GM18505 (cell line): ENCODE measurements at regions not wholly inside any gene's neighbourhood (a gene's known extent, or its start where the extent isn't known, plus 50 kb on each side); places are given as distances from the start of the nearest gene placed in this dataset.
"Not testable (repeated sequence)": the region's sequence is repeated elsewhere in the genome, so short reads cannot be mapped to it uniquely, and the experiment has no call there.

Experiments
- ATAC-seq: cut with Tn5 transposase; IDR thresholded peaks from one replicate; pipeline ENCODE4 v1.9.1; 2021; ENCODE audit not compliant: unreplicated experiment
- POLR2A ChIP-seq: IDR thresholded peaks from 4 replicates; pipeline ENCODE4 v1.6.1; 2011; ENCODE audit warnings: borderline replicate concordance; ENCODE audit not compliant: insufficient read depth, insufficient read length; ENCODE audit errors: extremely low read depth

GRCh38 chr6:80608881-80609280 is 502.4 kb downstream of the BCKDHB start:
- no peak for TF ChIP-seq POLR2A

GRCh38 chr6:80607811-80608391 is 501.4 kb downstream of the BCKDHB start:
- no peak for TF ChIP-seq POLR2A
- ATAC-seq, result no peak

More at GRCh38 chr6:80608881-80609280, 502.4 kb downstream of the BCKDHB start:
- ATAC-seq, result no peak

DNA sequence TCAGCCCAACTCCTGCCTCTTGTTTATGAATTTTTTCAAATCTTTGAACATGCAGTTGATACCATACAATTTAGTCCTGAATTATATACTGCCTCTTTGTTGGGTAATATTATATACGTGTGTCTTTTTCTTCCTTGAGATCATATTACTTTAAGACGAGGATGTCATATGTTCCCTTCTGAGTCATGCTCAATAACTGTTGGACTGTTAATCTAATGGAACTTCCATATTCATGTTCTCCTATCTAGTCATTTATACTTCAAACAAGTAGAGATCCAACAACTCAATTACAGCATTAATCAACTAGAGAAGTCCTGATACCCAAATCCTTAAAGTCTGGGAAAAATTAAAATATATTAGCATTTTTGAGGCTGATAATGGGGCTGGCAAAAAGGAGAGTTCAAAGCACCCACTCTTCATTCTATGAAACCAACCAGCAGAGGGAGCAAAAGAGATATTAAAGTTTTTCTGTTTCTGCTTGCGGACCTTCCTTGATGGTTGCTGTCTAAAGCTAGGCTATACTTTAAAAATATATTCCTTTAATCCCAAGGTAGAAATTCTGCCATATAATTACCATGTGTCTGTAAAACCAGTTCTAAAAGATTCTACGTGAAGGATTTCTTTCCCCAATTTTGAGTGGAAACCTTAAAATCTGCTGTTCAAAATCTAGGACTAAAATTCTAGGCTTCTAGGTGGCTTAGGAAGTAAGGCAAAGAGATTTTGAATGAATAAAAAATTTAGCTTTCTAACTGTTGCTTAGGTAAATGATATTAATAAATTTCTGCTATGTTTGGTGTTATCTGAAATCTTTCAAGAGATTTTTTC is 498.9 kb downstream of the BCKDHB start:
- peak; percentile 66 for ATAC-seq
- no peak for TF ChIP-seq POLR2A

DNA sequence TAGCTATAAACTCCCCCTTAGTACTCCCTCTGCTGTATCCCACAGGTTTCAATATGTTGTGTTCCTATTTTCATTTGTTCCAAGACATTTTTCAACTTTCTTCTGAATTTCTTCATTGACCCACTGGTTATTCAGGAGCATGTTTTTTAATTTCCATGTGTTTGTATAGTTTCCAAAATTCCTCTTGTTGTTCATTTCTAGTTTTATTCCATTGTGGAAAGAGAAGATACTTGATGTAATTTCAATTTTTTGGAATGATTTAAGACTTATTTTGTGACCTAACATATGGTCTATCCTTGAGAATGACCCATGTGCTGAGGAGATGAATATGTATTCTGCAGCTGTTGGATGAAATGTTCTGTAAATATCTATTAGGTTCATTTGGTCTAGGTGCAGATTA is 497.2 kb downstream of the BCKDHB start:
- ATAC-seq, result no peak
- TF ChIP-seq POLR2A, result no peak

- no peak for TF ChIP-seq POLR2A
- ATAC-seq, result no peak
Observed at GRCh38 chr6:80594461-80594860, 488.0 kb downstream of the BCKDHB start.

- no peak for ATAC-seq
- no peak for TF ChIP-seq POLR2A
Observed at GRCh38 chr6:80592436-80592835, 486.0 kb downstream of the BCKDHB start.

DNA sequence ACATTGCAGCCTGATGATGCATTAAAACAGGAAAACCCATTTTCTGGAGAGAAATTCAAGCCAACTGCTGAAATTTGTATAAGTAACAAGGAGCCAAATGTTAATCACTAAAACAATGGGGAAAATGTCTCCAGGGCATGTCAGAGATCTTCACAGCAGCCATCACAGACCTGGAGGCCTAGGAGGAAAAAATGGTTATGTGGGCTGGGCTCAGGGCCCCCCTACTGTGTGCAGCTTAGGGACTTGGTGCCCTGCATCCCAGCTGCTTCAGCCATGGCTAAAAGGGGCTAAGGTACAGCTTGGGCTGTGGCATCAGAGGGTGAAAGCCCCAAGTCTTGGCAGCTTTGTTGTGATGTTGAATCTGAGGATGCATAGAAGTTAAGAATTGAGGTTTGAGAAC is 479.8 kb downstream of the BCKDHB start:
- TF ChIP-seq POLR2A, result no peak
- ATAC-seq, result no peak

DNA sequence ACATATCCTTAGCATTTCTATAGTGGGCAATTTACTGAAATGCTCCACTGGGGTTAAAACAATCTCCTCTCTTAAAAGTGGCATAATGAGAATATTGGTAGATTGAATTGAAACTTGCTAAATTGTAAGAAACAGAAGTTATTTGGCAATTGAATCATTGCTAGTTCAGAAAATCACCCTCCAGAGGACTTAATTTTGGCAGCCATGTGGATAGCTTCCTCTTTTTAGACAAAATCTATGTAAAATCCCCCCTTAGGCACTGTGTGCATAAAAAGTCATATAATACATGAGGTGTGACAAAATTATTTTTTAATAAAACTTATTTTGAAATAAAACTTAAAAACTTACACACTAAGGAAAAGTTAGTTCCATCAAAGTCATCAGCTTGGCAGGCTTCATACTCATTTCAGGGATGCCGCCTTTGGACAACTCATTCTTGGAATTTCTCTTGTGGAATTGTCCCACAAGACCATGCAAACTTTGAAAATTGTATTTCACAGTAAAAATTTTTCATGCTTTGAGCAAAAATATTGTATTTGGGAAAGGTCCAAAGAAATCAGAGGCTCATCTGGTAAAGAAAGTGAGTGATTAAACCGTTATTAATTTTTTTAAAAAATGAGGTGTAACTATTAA is 473.0 kb downstream of the BCKDHB start:
- no peak for TF ChIP-seq POLR2A
- ATAC-seq, result no peak

- not testable (repeated sequence) for ATAC-seq
Observed at GRCh38 chr6:80573320-80573719, 466.8 kb downstream of the BCKDHB start.

GRCh38 chr6:80566361-80566760 is 459.9 kb downstream of the BCKDHB start:
- no peak for ATAC-seq
- no peak for TF ChIP-seq POLR2A

- TF ChIP-seq POLR2A, result no peak
- ATAC-seq, result no peak
Observed at GRCh38 chr6:80553071-80553740, 446.7 kb downstream of the BCKDHB start.

DNA sequence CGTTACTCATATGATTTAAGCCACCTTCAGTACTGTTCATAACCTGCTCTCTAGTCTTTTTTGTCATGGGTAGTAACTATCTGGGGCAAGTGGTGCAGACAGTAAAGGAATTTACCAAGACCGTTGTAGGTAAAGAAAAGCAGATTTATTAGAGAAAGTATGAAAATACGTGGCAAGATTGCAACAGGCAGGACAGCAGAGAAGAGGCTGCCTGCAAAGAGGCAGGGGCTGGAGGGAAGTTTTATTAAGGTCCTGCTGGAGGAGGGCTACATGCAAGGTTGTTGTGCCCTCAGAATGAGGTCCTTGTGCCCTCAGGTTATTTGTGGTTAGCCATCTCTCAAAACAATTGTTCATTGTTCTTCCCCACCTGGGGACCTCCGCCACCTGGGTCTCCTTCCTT is 444.3 kb downstream of the BCKDHB start:
- TF ChIP-seq POLR2A, result no peak
- no peak for ATAC-seq

- no peak for TF ChIP-seq POLR2A
- no peak for ATAC-seq
Observed at GRCh38 chr6:80550281-80550680, 443.8 kb downstream of the BCKDHB start.
